ENCODE measurements at regions not wholly inside any gene's neighbourhood (a gene's known extent, or its start where the extent isn't known, plus 50 kb on each side); places are given as distances from the start of the nearest gene placed in this dataset.

DNA sequence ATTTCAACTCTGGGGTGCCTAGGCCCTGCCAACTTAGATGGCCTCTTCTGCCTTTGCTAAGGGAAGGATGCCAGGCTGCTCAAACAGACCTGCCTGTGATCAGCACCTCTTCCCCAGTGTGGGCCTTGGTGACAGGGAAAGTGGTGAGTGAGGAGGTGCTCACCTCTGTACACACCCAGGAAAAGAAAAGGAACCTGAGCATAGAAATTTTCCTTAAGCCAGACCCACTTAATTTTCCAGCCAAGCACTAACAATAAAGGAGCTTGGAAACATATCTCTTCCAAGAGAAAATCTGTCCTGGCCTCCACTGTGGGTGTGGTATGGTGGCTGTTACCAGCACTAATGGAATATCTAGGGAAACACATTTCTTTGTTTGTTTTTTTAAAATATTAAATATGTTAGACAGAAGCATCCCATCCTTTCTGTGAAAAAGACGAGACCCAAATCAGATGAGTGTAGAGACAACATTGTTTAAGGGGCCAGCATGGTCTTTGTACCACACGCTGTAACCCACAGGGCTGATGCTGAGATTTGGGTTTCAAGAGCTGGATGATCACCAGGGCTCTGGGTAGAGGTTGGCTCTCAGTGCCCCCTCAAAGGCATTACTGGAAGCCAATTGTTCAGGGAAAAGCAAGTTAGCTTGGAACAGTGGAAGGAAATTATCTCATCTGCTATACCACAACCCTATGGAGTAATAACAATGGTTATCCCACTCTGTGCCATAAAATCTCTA lies 472.2 kb downstream of the INSC start:
- DNase-seq, result no peak

DNA sequence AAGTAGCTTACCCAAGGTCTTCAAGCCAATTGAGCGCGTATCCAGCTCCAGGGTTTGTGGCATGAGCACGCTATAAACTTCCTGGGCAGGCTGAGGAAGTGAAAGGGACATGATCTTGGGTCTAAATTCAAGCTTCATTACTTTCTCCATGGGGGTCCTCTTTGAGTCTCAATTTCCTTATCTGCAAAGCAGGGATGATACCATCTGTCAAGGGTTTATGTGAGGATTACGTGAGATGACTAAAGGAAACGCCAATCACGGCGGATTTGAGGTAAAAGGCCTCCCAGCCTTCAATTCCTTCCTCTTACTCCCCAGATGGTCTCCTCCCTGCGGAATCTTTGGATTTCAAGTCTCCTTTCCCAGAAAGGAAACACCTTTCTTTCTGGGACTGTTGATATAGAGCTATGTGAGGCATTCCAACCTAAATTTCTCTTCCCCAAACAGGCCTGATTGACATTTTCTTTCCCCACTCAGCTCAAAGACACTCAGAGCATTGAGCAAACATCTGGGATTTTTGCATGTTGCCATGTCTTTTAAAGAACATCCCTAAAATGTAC lies 474.4 kb downstream of the INSC start:
- DNase-seq, result no peak

DNA sequence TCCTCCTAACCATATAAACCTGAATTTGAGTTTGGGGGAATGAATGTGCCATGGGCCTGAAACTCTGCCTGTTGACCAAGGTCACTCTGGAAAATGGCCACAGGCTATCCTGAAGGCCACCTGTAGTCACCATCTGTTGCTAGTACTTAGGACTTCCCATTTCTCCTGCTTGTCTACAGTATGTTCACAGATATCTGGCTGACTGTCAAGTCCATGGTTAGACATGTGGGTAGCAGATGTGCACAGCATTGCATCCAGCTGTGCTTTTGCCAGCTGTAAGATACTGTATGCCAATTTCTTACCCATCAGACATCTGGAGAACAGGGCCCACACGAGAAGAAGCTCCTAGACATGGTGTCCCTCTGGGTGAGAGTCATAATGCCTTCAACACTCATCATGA lies 475.4 kb downstream of the INSC start:
- no peak for DNase-seq

GRCh38 chr11:15591112-15591537 lies 476.4 kb downstream of the INSC start:
- DNase-seq, result no peak

DNA sequence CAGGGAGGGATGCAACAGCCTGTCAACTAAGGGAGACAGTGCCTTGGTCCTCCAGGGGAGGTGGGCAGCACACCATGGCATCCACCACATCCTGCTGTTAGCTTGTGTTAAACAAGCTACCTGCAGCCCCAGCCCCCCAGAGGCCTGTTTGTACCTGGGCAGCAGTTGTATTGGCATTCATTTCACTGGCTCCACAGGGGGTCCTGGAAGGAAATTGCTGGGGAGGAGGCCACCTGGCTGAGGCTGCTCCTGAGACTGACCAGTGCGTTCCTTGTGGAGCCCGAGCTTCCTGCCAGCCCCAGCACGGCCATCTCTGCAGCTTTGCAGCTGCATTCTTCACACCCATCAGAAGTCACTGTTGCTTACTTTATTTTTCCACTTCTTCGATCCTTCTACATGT lies 479.9 kb downstream of the INSC start:
- DNase-seq, result no peak

DNA sequence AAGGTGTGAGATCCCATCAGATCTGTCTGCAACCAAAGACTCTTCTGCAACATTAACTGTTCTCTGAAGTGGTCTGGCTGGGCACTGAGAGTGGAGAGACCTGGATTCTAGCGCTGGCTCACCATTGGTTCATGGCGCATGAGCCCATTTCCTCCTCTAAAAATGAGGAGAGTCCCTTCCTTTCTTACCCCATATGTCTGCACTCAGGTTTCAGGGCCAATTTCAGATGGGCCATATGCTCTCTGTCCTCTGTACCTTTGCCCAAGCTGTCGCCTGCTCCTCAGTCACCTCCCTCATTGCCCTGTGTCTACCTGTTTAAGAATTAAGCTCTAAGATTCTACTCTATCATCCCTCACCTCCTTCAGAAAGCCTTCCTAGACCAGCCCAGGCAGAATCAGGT lies 484.7 kb downstream of the INSC start:
- DNase-seq, result no peak

- DNase-seq, result no peak
Measured at GRCh38 chr11:15602047-15602446, 487.3 kb downstream of the INSC start.

GRCh38 chr11:15602785-15603567 lies 488.3 kb downstream of the INSC start:
- no peak for DNase-seq

DNA sequence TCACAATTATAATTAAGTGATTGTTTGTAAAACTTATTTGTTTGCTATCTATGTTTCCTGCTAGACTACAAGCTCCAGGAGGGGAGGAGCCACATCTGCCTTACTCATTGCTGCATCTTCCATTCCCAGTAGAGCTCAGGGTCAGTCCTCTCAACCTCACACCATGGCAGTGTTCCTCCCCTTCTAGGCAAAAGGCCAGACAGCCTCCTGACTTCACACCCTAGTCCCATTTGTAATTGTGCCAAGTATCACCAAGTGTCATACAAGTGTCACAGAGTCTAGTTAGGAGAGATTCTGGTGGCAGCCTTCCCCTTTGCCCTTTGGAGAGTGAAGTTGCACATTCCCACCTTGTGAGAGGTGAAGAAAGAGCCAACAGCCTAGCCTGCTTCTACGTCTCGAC lies 490.4 kb downstream of the INSC start:
- no peak for DNase-seq

DNA sequence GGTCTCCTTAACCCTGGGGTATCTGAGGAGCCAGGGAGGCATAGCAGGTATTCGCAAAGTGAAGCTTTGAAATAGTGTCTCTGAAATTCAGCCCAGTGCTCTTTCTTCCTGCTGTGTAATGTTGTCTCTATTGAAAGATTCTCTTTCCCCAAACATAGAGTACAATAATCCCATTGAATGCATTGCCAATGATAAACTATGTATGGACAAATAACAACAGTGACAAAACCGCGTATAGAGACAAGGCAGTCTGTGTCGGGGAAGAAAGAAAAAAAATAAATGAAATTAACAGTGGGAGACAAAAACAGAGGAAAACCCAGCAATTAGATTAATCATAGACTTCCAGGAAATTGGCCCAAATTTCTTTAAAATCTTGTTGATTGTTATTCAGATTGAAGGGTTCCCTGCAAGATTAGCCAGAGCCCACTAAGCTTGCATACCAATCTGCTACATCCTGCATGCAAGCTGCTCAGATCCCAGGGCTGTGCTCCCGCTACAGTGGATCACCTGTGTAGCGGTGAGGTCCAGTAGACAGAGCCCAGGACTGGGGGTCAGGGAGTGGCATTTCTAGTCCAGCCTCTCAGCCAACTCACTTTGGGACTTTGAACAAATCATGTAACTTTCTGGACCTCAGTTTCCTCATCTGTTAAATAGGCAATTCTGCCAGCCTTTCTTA lies 492.8 kb downstream of the INSC start:
- DNase-seq, result no peak

DNA sequence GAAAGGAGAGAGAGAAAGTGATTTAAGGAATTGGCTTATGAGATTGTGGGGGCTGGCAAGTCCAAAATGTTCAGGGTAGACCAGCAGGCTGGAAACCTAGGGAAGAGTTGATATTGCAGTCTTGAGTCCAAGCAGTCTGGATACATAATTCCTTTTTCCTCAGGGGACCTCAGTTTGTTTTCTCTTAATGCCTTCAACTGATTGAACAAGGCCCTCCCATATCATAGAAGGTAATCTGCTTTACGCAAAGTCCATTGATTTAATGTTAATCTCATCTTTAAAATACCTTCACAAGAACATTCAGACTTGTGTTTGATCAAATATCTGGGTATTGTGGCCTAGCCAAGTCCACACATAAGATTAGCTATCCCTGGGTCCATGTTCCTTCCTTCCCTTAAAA lies 494.7 kb downstream of the INSC start:
- no peak for DNase-seq

GRCh38 chr11:15610881-15611280 lies 496.2 kb downstream of the INSC start:
- DNase-seq, result no peak

- no peak for DNase-seq
Measured at GRCh38 chr11:15613251-15613650, 498.5 kb downstream of the INSC start.

GRCh38 chr11:15613789-15614188 lies 499.1 kb downstream of the INSC start:
- DNase-seq, result no peak

DNA sequence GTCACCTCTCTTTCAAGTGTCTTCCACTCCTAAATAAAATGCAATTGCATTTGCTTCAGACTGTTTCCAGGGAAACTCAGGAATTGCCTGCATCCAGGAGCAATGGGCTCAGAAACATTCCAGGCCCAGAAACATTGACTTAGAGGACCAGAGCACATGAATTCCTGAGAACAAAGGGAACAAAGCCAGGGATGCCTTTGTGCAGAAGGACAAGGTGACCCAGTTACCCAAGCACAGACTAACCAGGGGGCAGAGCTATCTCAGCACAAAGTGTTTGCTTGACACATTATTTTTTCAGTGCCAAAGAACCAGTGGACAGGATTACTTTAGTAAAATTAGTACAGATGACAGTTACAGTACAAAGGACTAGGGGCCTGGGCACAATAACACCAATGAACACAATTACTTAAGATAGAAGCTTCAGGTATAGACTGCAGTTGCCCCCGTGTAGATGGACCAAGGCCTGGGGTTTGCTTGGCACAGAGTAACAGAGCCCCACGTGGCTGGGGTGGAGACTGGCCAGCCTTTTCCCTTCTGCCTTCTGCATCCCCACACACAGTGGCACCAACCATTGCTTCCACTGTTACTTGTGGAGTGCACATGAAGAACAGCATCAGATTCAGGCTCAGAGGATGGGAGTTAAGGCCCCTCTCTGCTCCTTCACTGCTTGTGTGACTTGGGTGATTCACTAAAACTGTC lies 500.8 kb downstream of the INSC start:
- no peak for DNase-seq

GRCh38 chr11:15616130-15617105 lies 501.7 kb downstream of the INSC start:
- DNase-seq, result no peak

DNA sequence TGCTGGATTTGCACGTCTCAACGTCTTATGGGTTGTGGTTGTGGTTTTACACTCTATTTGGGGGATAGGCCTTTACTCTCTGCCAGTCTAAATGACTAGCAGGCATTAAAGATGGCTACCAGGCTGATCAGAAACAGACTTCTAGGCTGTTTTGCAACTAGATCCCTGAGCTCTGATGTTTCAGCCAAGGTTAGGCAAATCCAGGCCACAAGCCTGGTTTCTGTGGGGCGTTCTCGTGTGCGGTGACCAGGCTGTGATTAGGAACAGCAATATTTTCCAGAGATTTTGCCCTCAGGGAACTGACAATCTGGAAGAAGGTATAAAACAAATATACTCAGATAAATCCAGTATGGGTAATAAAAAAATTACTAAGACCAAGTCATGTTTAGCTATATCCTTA lies 502.4 kb downstream of the INSC start:
- no peak for DNase-seq

DNA sequence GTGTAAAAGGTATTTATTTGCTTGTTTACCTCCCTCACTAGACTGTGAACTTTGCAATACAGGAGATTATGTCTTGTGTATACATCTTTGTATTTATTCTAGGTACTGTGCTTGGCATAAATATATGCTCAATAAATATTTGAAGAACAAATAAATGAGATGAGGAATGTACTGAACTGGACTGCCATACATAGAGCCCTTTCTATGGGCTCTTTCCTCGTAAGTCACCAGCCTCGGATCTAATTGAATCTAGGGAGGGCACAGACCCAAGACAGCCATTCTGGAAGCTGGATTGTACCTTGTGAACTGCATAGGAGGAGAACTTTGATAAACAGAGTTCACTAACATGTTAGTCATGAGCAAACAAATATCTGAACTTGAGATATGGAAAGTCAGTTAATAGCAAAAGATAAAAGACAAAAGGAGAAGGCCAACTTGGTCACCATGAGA lies 503.9 kb downstream of the INSC start:
- no peak for DNase-seq

GRCh38 chr11:15621565-15621964 lies 506.8 kb downstream of the INSC start:
- no peak for DNase-seq

DNA sequence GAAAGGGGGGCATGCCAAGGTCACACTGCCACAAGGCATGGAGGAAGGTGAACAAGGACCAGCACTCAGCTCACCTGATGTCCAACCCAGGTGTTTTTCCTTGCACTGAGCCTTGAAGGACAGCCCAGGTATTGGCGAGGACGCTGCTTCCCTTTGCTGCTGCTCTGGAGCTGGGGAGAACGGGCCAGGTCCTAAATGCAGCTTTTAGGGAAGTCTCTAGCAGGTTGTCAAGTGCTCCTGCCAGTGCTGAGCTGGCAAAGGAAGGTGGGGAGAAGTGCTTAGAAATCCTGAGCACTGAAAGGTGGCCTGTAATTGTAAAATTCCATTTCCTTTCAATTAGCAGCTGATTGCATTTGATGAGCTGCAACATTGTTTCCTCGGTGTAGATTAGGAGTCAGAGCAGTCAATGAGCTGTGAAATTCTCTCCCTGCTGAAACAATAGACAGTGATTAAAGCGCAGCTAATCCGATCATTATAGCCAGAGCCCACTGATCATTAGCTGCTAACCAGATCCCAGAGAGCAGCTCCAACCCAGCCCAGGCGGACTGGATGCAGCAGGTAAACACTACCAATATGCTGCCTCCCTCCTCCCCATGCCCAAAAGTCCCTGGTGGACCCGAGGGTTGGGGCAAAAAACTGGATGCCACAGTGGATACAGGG lies 507.6 kb downstream of the INSC start:
- no peak for DNase-seq

DNA sequence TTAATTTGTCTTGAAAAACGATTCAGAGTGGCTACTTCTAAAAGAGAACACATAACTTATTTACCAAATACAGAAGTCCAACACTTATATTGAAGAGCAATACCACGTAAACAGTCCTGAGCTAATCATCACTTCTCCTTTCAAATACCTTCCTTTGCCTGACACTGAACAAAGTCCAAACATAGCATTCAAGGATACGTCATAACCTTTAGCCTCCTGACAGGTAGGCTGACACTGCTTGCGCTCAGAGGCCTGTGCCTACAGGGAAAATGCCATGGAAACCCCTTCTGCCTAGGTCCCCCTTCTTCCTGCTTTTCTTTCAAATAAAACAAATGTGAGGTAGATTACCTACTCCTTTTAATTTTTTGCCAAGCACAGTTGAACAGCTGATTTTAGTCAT lies 510.0 kb downstream of the INSC start:
- DNase-seq, result no peak

All from NCI-H510A treated with DMSO at 0.1 percent for 48 hours (cell line).